H9 (cell line): ENCODE measurements at regions not wholly inside any gene's neighbourhood (a gene's known extent, or its start where the extent isn't known, plus 50 kb on each side); places are given as distances from the start of the nearest gene placed in this dataset.
A peak's percentile ranks its signal among the peaks of the same experiment; 100 is the strongest.

ENCODE experiments used
- DNase-seq: peaks from one replicate; pipeline ENCODE4 v3.0.0-alpha.2; 2017
- H2AFZ ChIP-seq: one replicate; pipeline ENCODE4 v1.6.1; 2013; ENCODE audit warnings: mild to moderate bottlenecking, low read length, control low read depth, moderate library complexity
- H2AK5ac ChIP-seq: 2 replicates; pipeline ENCODE4 v1.6.1; 2013; ENCODE audit warnings: low read length, control low read depth, mixed read lengths; ENCODE audit not compliant: insufficient read length
- H2BK120ac ChIP-seq: one replicate; pipeline ENCODE4 v1.6.1; 2013; ENCODE audit warnings: low read depth, mild to moderate bottlenecking, low read length, control low read depth, inconsistent platforms; ENCODE audit not compliant: poor library complexity, severe bottlenecking
- H2BK12ac ChIP-seq: 2 replicates; pipeline ENCODE4 v1.6.1; 2013; ENCODE audit warnings: low read length, control low read depth, mixed read lengths, low read depth; ENCODE audit not compliant: insufficient read length
- H2BK15ac ChIP-seq: 2 replicates; pipeline ENCODE4 v1.6.1; 2013; ENCODE audit warnings: low read depth, low read length, control low read depth
- H2BK20ac ChIP-seq: one replicate; pipeline ENCODE4 v1.6.1; 2013; ENCODE audit warnings: low read depth, mild to moderate bottlenecking, low read length, control low read depth, inconsistent platforms; ENCODE audit not compliant: poor library complexity, severe bottlenecking
- H2BK5ac ChIP-seq: 2 replicates; pipeline ENCODE4 v1.6.1; 2013; ENCODE audit warnings: low read length, control low read depth, mixed read lengths; ENCODE audit not compliant: insufficient read length
- H3K14ac ChIP-seq: 2 replicates; pipeline ENCODE4 v1.6.1; 2013; ENCODE audit warnings: low read length, control low read depth; ENCODE audit not compliant: insufficient read depth
- H3K18ac ChIP-seq: 2 replicates; pipeline ENCODE4 v1.6.1; 2013; ENCODE audit warnings: low read depth, mild to moderate bottlenecking, mixed read lengths, low read length, control low read depth; ENCODE audit not compliant: insufficient read length
- H3K23ac ChIP-seq: 2 replicates; pipeline ENCODE4 v1.6.1; 2013; ENCODE audit warnings: low read length, control low read depth, mixed read lengths, low read depth; ENCODE audit not compliant: insufficient read length
- H3K23me2 ChIP-seq: 2 replicates; pipeline ENCODE4 v1.6.1; 2013; ENCODE audit warnings: low read depth, mild to moderate bottlenecking, mixed read lengths, low read length, control low read depth; ENCODE audit not compliant: insufficient read length, poor library complexity, severe bottlenecking
- H3K27ac ChIP-seq: 2 replicates; pipeline ENCODE4 v1.5.1; 2013; ENCODE audit warnings: low read length, control low read depth, mixed read lengths, low read depth; ENCODE audit not compliant: insufficient read length
- H3K27me3 ChIP-seq: 2 replicates; pipeline ENCODE4 v1.6.1; 2013; ENCODE audit warnings: low read length, control low read depth, inconsistent platforms; ENCODE audit not compliant: insufficient read depth
- H3K4ac ChIP-seq: 2 replicates; pipeline ENCODE4 v1.6.1; 2013; ENCODE audit warnings: low read depth, mild to moderate bottlenecking, control low read depth, inconsistent platforms, low read length, moderate library complexity
- H3K4me1 ChIP-seq: 2 replicates; pipeline ENCODE4 v1.6.1; 2013; ENCODE audit warnings: low read length, control low read depth, inconsistent platforms; ENCODE audit not compliant: insufficient read depth
- H3K4me2 ChIP-seq: 2 replicates; pipeline ENCODE4 v1.6.1; 2013; ENCODE audit warnings: low read length, control low read depth, mixed read lengths; ENCODE audit not compliant: insufficient read length, insufficient read depth
- H3K56ac ChIP-seq: 2 replicates; pipeline ENCODE4 v1.6.1; 2013; ENCODE audit warnings: low read depth, mild to moderate bottlenecking, mixed read lengths, low read length, control low read depth; ENCODE audit not compliant: insufficient read length
- H3K79me1 ChIP-seq: 2 replicates; pipeline ENCODE4 v1.6.1; 2013; ENCODE audit warnings: low read depth, mild to moderate bottlenecking, moderate library complexity, low read length, control low read depth, inconsistent platforms; ENCODE audit not compliant: insufficient read depth, poor library complexity, severe bottlenecking
- H3K79me2 ChIP-seq: 2 replicates; pipeline ENCODE4 v1.6.1; 2013; ENCODE audit warnings: low read length, control low read depth, inconsistent platforms; ENCODE audit not compliant: insufficient read depth
- H3K9ac ChIP-seq: 2 replicates; pipeline ENCODE4 v1.6.1; 2013; ENCODE audit warnings: low read length, control low read depth, mixed read lengths; ENCODE audit not compliant: insufficient read length; ENCODE audit errors: extremely low read depth
- H3K9me3 ChIP-seq: one replicate; pipeline ENCODE4 v1.6.1; 2013; ENCODE audit warnings: low read depth, low read length, inconsistent platforms; ENCODE audit not compliant: control insufficient read depth
- H3T11ph ChIP-seq: one replicate; pipeline ENCODE4 v1.6.1; 2013; ENCODE audit warnings: mild to moderate bottlenecking, low read length, control low read depth, inconsistent platforms
- H4K20me1 ChIP-seq: one replicate; pipeline ENCODE4 v1.6.1; 2013; ENCODE audit not compliant: control insufficient read depth, insufficient read length, insufficient read depth
- H4K5ac ChIP-seq: 2 replicates; pipeline ENCODE4 v1.6.1; 2013; ENCODE audit warnings: low read depth, mild to moderate bottlenecking, mixed read lengths, low read length, control low read depth; ENCODE audit not compliant: insufficient read length
- H4K8ac ChIP-seq: replicated peaks from 2 replicates; pipeline ENCODE4 v1.6.1; 2013; ENCODE audit warnings: low read length, control low read depth, mixed read lengths, low read depth; ENCODE audit not compliant: insufficient read length
- H4K91ac ChIP-seq: 2 replicates; pipeline ENCODE4 v1.6.1; 2013; ENCODE audit warnings: low read depth, mild to moderate bottlenecking, moderate library complexity, mixed read lengths, low read length, control low read depth; ENCODE audit not compliant: insufficient read length
- H3K27ac Mint-ChIP-seq, 3 experiments: 2 replicates in 2 of 3; 3 replicates in 1 of 3; pipeline ENCODE4 v1.8.0; 2020 to 2021; ENCODE audit warnings: mixed read lengths in 3 of 3, mild to moderate bottlenecking in 1 of 3, moderate library complexity in 1 of 3
- H3K27me3 Mint-ChIP-seq: 2 replicates; pipeline ENCODE4 v1.8.0; 2021; ENCODE audit warnings: low read depth, mild to moderate bottlenecking, moderate library complexity, mixed read lengths
- H3K36me3 Mint-ChIP-seq, 3 experiments: 2 replicates in 2 of 3; 3 replicates in 1 of 3; pipeline ENCODE4 v1.8.0; 2020 to 2021; ENCODE audit warnings: low read depth in 3 of 3, mixed read lengths in 3 of 3; ENCODE audit not compliant: insufficient read depth in 1 of 3
- H3K4me1 Mint-ChIP-seq, 2 experiments: 2 replicates each; pipeline ENCODE4 v1.8.0; 2020; ENCODE audit warnings: mixed read lengths in 2 of 2
- H3K4me3 Mint-ChIP-seq, 2 experiments: 2 replicates in 1 of 2; 3 replicates in 1 of 2; pipeline ENCODE4 v1.8.0; 2020 to 2021; ENCODE audit warnings: mild to moderate bottlenecking in 2 of 2, mixed read lengths in 2 of 2, moderate library complexity in 1 of 2
- H3K9me3 Mint-ChIP-seq, 2 experiments: 2 replicates in 1 of 2; 3 replicates in 1 of 2; pipeline ENCODE4 v1.8.0; 2020; ENCODE audit warnings: mild to moderate bottlenecking in 2 of 2, mixed read lengths in 2 of 2, moderate library complexity in 1 of 2
- CTCF ChIP-seq: fragments of 200-600 bp; sonication (generic); conservative IDR thresholded peaks from 3 replicates; pipeline ENCODE4 v1.8.0; 2021; ENCODE audit warnings: antibody characterized with exemption, mild to moderate bottlenecking
- WGBS: extraction: QIAGEN DNeasy Blood & Tissue Kit; methylation state at CpG from one replicate; pipeline ENCODE4 v1.1.7; 2013; ENCODE audit warnings: missing lambda C conversion rate, low lambda C conversion rate, mixed read lengths; ENCODE audit not compliant: insufficient read length; ENCODE audit errors: extremely low coverage; 5-methylcytosine and 5-hydroxymethylcytosine counted together

- Mint-ChIP-seq H3K9me3 (peaks cover 6 to 8% of the 10 kb centered on the region in 2 experiments; a peak in 4 of 5 replicates), H3K4me3 (no peak overlapping the region), H3K27ac (peak overlapping the region in 1 of 3 experiments; percentile 50; a peak in 1 of 7 replicates), H3K27me3 (peaks cover 18% of the 10 kb centered on the region), H3K36me3 (peaks cover 0 to 10% (median 0%) of the 10 kb centered on the region in 3 experiments; a peak in 2 of 7 replicates), H3K4me1 (peaks cover 18 to 28% of the 10 kb centered on the region in 2 experiments)
- H2BK120ac ChIP-seq: no peak overlapping the region
- no peak overlapping the region for H3K23ac ChIP-seq
- no peak overlapping the region for H2AK5ac ChIP-seq
- no peak overlapping the region; the same call in 1 of the 2 replicates for H3K14ac ChIP-seq
- no peak overlapping the region for H2BK15ac ChIP-seq
- no peaks in the 10 kb centered on the region for H3K79me1 ChIP-seq
- peaks cover 6% of the 10 kb centered on the region for H3K9me3 ChIP-seq
- no peaks in the 10 kb centered on the region for H3K23me2 ChIP-seq
- no peaks in the 10 kb centered on the region for H4K20me1 ChIP-seq
- no peak overlapping the region for H2BK20ac ChIP-seq
- no peak overlapping the region for H2AFZ ChIP-seq
- H4K91ac ChIP-seq: no peak overlapping the region
- H2BK5ac ChIP-seq: no peak overlapping the region
- H4K8ac ChIP-seq: no peak overlapping the region
- H3K79me2 ChIP-seq: no peaks in the 10 kb centered on the region
- no peak overlapping the region for H3T11ph ChIP-seq
- H4K5ac ChIP-seq: no peak overlapping the region
- H3K4me1 ChIP-seq: no peaks in the 10 kb centered on the region; the same call in 1 of the 2 replicates
- TF ChIP-seq CTCF: no peak
- H3K27ac ChIP-seq: no peak overlapping the region
- peak; percentile 8 for DNase-seq
- no peak overlapping the region for H3K18ac ChIP-seq
- H3K4me2 ChIP-seq: no peak overlapping the region
- H3K56ac ChIP-seq: no peak overlapping the region
- H3K4ac ChIP-seq: no peak overlapping the region
- no peak overlapping the region for H3K9ac ChIP-seq
- no peak overlapping the region for H2BK12ac ChIP-seq
- no peaks in the 10 kb centered on the region for H3K27me3 ChIP-seq
- no CpG with 5 or more reads among the region's 4 CpGs for WGBS
Measured at GRCh38 chr11:116656011-116656410, 116.8 kb downstream of the BUD13 start.
